ENCODE measurements at regions not wholly inside any gene's neighbourhood (a gene's known extent, or its start where the extent isn't known, plus 50 kb on each side); places are given as distances from the start of the nearest gene placed in this dataset.

GRCh38 chr6:804771-805170, 111.8 kb upstream of the EXOC2 start:
- TF ChIP-seq GABPA (IDR thresholded peaks at IDR 0.05; ENCODE audit: low read depth) = no peak
- TF ChIP-seq REST (IDR thresholded peaks at IDR 0.05; ENCODE audit: insufficient replicate concordance, low read depth) = no peak
- TF ChIP-seq POLR2AphosphoS5 (IDR thresholded peaks at IDR 0.05; ENCODE audit: low read depth) = no peak
- TF ChIP-seq SPI1 (IDR thresholded peaks at IDR 0.05; ENCODE audit: borderline replicate concordance, low read depth) = no peak
- TF ChIP-seq CTCF (IDR thresholded peaks at IDR 0.05; ENCODE audit: insufficient read depth, low read length) = no peak
- DNase-seq (ENCODE audit: low read depth in 1 of 2, low spot score in 1 of 2) = no peak
- Histone ChIP-seq H3K4me3 (replicated peaks; ENCODE audit: insufficient read depth, low read length) (no peak overlapping the region), H3K27ac (replicated peaks) (no peak overlapping the region), H3K27me3 (ENCODE audit: insufficient read depth, poor library complexity, severe bottlenecking) (peaks cover 3% of the 10 kb centered on the region)

- H3K4me3 ChIP-seq (replicated peaks; ENCODE audit: insufficient read depth, low read length) = no peak overlapping the region
- DNase-seq (ENCODE audit: low read depth in 1 of 2, low spot score in 1 of 2) = no peak
- no peak overlapping the region for H3K27ac ChIP-seq (replicated peaks)
- TF ChIP-seq SPI1 (IDR thresholded peaks at IDR 0.05; ENCODE audit: borderline replicate concordance, low read depth) (no peak), REST (IDR thresholded peaks at IDR 0.05; ENCODE audit: insufficient replicate concordance, low read depth) (no peak), POLR2AphosphoS5 (IDR thresholded peaks at IDR 0.05; ENCODE audit: low read depth) (no peak), GABPA (IDR thresholded peaks at IDR 0.05; ENCODE audit: low read depth) (no peak), CTCF (IDR thresholded peaks at IDR 0.05; ENCODE audit: insufficient read depth, low read length) (no peak)
- peaks cover 3% of the 10 kb centered on the region for H3K27me3 ChIP-seq (ENCODE audit: insufficient read depth, poor library complexity, severe bottlenecking)
Observed at GRCh38 chr6:804317-804716, 111.4 kb upstream of the EXOC2 start.

GRCh38 chr6:803191-803977, 110.4 kb upstream of the EXOC2 start:
- Histone ChIP-seq H3K27me3 (ENCODE audit: insufficient read depth, poor library complexity, severe bottlenecking) (peaks cover 5% of the 10 kb centered on the region), H3K4me3 (replicated peaks; ENCODE audit: insufficient read depth, low read length) (no peak overlapping the region), H3K27ac (replicated peaks) (no peak overlapping the region)
- TF ChIP-seq REST (IDR thresholded peaks at IDR 0.05; ENCODE audit: insufficient replicate concordance, low read depth) = no peak
- no peak for DNase-seq (ENCODE audit: low read depth in 1 of 2, low spot score in 1 of 2)

Data from HL-60 (cell line).